SU-DHL-6 (cell line): ENCODE measurements at regions not wholly inside any gene's neighbourhood (a gene's known extent, or its start where the extent isn't known, plus 50 kb on each side); places are given as distances from the start of the nearest gene placed in this dataset.

ENCODE experiments used
- H2AFZ ChIP-seq: fragments of 200-600 bp; sonication (generic); 2 replicates; pipeline ENCODE4 v1.6.1; 2014; ENCODE audit warnings: low read depth, mild to moderate bottlenecking, moderate library complexity, mixed read lengths, antibody characterized with exemption, low read length; ENCODE audit not compliant: severe bottlenecking
- H3F3A ChIP-seq: fragments of 200-600 bp; shearing (Covaris generic); 2 replicates; pipeline ENCODE4 v1.6.0; 2016; ENCODE audit warnings: antibody characterized with exemption, mild to moderate bottlenecking; ENCODE audit not compliant: insufficient read depth
- H3K27ac ChIP-seq: fragments of 200-600 bp; sonication (generic); 2 replicates; pipeline ENCODE4 v1.5.1; 2016; ENCODE audit warnings: low read depth, mild to moderate bottlenecking, low read length, moderate library complexity, mixed read lengths
- H3K27me3 ChIP-seq: fragments of 200-600 bp; sonication (generic), shearing (Covaris generic); 2 replicates; pipeline ENCODE4 v1.6.0; 2014; ENCODE audit warnings: mild to moderate bottlenecking, low read length
- H3K36me3 ChIP-seq: fragments of 200-600 bp; sonication (generic); 2 replicates; pipeline ENCODE4 v1.6.1; 2014; ENCODE audit warnings: mild to moderate bottlenecking, low read length, mixed read lengths
- H3K4me2 ChIP-seq: fragments of 300-600, 200-600 bp; shearing (Covaris generic), sonication (generic); 2 replicates; pipeline ENCODE4 v1.6.0; 2014; ENCODE audit warnings: low read length, low read depth, mild to moderate bottlenecking; ENCODE audit not compliant: poor library complexity, severe bottlenecking
- H3K4me3 ChIP-seq: fragments of 200-600 bp; sonication (generic); 2 replicates; pipeline ENCODE4 v1.5.1; 2014; ENCODE audit warnings: antibody characterized with exemption, low read length, mild to moderate bottlenecking, mixed read lengths; ENCODE audit not compliant: insufficient read depth, poor library complexity, severe bottlenecking
- H3K79me2 ChIP-seq: fragments of 200-600 bp; sonication (generic); 2 replicates; pipeline ENCODE4 v1.6.1; 2014; ENCODE audit warnings: mild to moderate bottlenecking, low read length, moderate library complexity; ENCODE audit not compliant: insufficient read depth
- H3K9ac ChIP-seq: fragments of 200-600 bp; sonication (generic); 2 replicates; pipeline ENCODE4 v1.7.0; 2014; ENCODE audit warnings: mild to moderate bottlenecking, low read length
- H3K9me2 ChIP-seq: fragments of 200-600 bp; sonication (generic); replicated peaks from 2 replicates; pipeline ENCODE4 v1.6.1; 2014; ENCODE audit warnings: low read length; ENCODE audit not compliant: insufficient read depth
- H3K9me3 ChIP-seq: fragments of 200-600 bp; sonication (generic); 2 replicates; pipeline ENCODE4 v1.6.1; 2014; ENCODE audit warnings: low read length, mixed read lengths; ENCODE audit not compliant: insufficient read depth
- H4K20me1 ChIP-seq: fragments of 200-600 bp; sonication (generic); 2 replicates; pipeline ENCODE4 v1.6.1; 2014; ENCODE audit warnings: low read depth, mild to moderate bottlenecking, antibody characterized with exemption, low read length, moderate library complexity, mixed read lengths
- CTCF ChIP-seq: fragments of 200-600 bp; sonication (generic); IDR thresholded peaks from one replicate; pipeline ENCODE4 v1.5.1; 2017; ENCODE audit warnings: antibody characterized with exemption, mild to moderate bottlenecking, low read length, moderate library complexity; ENCODE audit not compliant: insufficient read depth, poor library complexity, severe bottlenecking
- EZH2phosphoT487 ChIP-seq: fragments of 200-600 bp; sonication (generic), shearing (Covaris generic); conservative IDR thresholded peaks from 2 replicates; pipeline ENCODE4 v1.6.1; 2018; ENCODE audit warnings: mild to moderate bottlenecking, antibody characterized with exemption, low read length, moderate library complexity, mixed read lengths

GRCh38 chr12:16719713-16720416, 113.9 kb upstream of the LMO3 start:
- Histone ChIP-seq H3K36me3 (no peaks in the 10 kb centered on the region), H3F3A (no peaks in the 10 kb centered on the region)

GRCh38 chr12:16716928-16717327, 111.0 kb upstream of the LMO3 start:
- H3K9me2 ChIP-seq = no peaks in the 10 kb centered on the region
- H3K27ac ChIP-seq = no peak overlapping the region
- no peaks in the 10 kb centered on the region for H3K9me3 ChIP-seq
- H3K79me2 ChIP-seq = no peaks in the 10 kb centered on the region
- H4K20me1 ChIP-seq = no peaks in the 10 kb centered on the region
- no peak overlapping the region for H3K9ac ChIP-seq
- H3K27me3 ChIP-seq = no peaks in the 10 kb centered on the region
- H3K4me2 ChIP-seq = no peak overlapping the region
- TF ChIP-seq CTCF = no peak
- no peak for TF ChIP-seq EZH2phosphoT487
- no peaks in the 10 kb centered on the region for H3F3A ChIP-seq
- no peaks in the 10 kb centered on the region for H3K36me3 ChIP-seq
- no peak overlapping the region for H3K4me3 ChIP-seq
- no peak overlapping the region for H2AFZ ChIP-seq

More at GRCh38 chr12:16719713-16720416, 113.9 kb upstream of the LMO3 start:
- Histone ChIP-seq H3K9me2 (no peaks in the 10 kb centered on the region), H3K4me3 (no peak overlapping the region), H3K27ac (no peak overlapping the region), H2AFZ (no peak overlapping the region), H3K9me3 (no peaks in the 10 kb centered on the region), H3K79me2 (no peaks in the 10 kb centered on the region), H4K20me1 (no peaks in the 10 kb centered on the region), H3K27me3 (no peaks in the 10 kb centered on the region), H3K4me2 (no peak overlapping the region), H3K9ac (no peak overlapping the region)
- TF ChIP-seq EZH2phosphoT487 = no peak
- no peak for TF ChIP-seq CTCF

GRCh38 chr12:16692099-16692498, 86.1 kb upstream of the LMO3 start:
- H3K27ac ChIP-seq = no peak overlapping the region
- no peaks in the 10 kb centered on the region for H4K20me1 ChIP-seq
- no peak overlapping the region for H3K4me2 ChIP-seq
- H3K9me2 ChIP-seq = no peaks in the 10 kb centered on the region; the same call in 1 of the 2 replicates
- H2AFZ ChIP-seq = no peak overlapping the region
- no peaks in the 10 kb centered on the region for H3K36me3 ChIP-seq
- no peak overlapping the region for H3K9ac ChIP-seq
- no peaks in the 10 kb centered on the region for H3F3A ChIP-seq
- H3K27me3 ChIP-seq = no peaks in the 10 kb centered on the region
- TF ChIP-seq CTCF (no peak), EZH2phosphoT487 (no peak)
- H3K9me3 ChIP-seq = peaks cover 3% of the 10 kb centered on the region; the same call in 1 of the 2 replicates
- H3K4me3 ChIP-seq = no peak overlapping the region
- no peaks in the 10 kb centered on the region for H3K79me2 ChIP-seq
